SK-N-SH (cell line): ENCODE measurements at regions not wholly inside any gene's neighbourhood (a gene's known extent, or its start where the extent isn't known, plus 50 kb on each side); places are given as distances from the start of the nearest gene placed in this dataset.

Experiments used
- CTCF ChIA-PET: fragments of 300-600, 350-600 bp; formaldehyde crosslinking; extraction: SDS; loops from one replicate; lab custom pipeline; 2021; lab: Yijun Ruan, JAX
- POLR2A ChIA-PET: fragments of 350-600 bp; sonication (Branson Sonifier 250); formaldehyde crosslinking; extraction: SDS; loops from one replicate; lab custom pipeline; 2020; ENCODE audit warnings: antibody characterized with exemption, inconsistent platforms; lab: Yijun Ruan, JAX
- DNase-seq: peaks from one replicate; pipeline ENCODE4 v3.0.0; 2012
- H2AFZ ChIP-seq: fragments of 200-600 bp; sonication (generic); 2 replicates; pipeline ENCODE4 v1.8.1; 2016; ENCODE audit warnings: antibody characterized with exemption, mild to moderate bottlenecking, low read depth
- H3F3A ChIP-seq: fragments of 200-600 bp; sonication (generic); replicated peaks from 2 replicates; pipeline ENCODE3; 2016; ENCODE audit warnings: antibody characterized with exemption, mild to moderate bottlenecking; ENCODE audit not compliant: insufficient read depth
- H3K27ac ChIP-seq, 2 experiments: fragments of 200-500 bp in 1 of 2; fragments of 200-600 bp in 1 of 2; sonication (Bioruptor generic) in 1 of 2; sonication (generic), shearing (Covaris generic) in 1 of 2; 2 replicates each; pipeline versions ENCODE4 v1.5.1 to v1.6.1; 2014 to 2016; ENCODE audit warnings: low read depth in 2 of 2, inconsistent platforms in 1 of 2, low read length in 1 of 2, mild to moderate bottlenecking in 1 of 2, mixed read lengths in 1 of 2
- H3K27me3 ChIP-seq: fragments of 200-600 bp; sonication (generic), shearing (Covaris generic); 2 replicates; pipeline ENCODE4 v1.6.1; 2016; ENCODE audit warnings: mixed run types; ENCODE audit not compliant: insufficient read depth
- H3K36me3 ChIP-seq, 2 experiments: fragments of 200-500 bp in 1 of 2; fragments of 200-600 bp in 1 of 2; sonication (Bioruptor generic) in 1 of 2; sonication (generic) in 1 of 2; replicated peaks in 1 of 2; 2 replicates each; pipeline versions ENCODE3 to v1.5.1; 2014 to 2016; ENCODE audit warnings: low read length in 1 of 2, mild to moderate bottlenecking in 1 of 2; ENCODE audit not compliant: insufficient read depth in 2 of 2, control insufficient read depth in 1 of 2
- H3K4me1 ChIP-seq, 2 experiments: fragments of 200-500 bp in 1 of 2; fragments of 200-600 bp in 1 of 2; sonication (Bioruptor generic) in 1 of 2; sonication (generic), shearing (Covaris generic) in 1 of 2; 2 replicates each; pipeline versions ENCODE4 v1.5.1 to v1.6.1; 2014 to 2016; ENCODE audit warnings: low read depth in 1 of 2, low read length in 1 of 2, mixed run types in 1 of 2; ENCODE audit not compliant: insufficient read depth in 2 of 2, control insufficient read depth in 1 of 2
- H3K4me2 ChIP-seq: fragments of 200-600 bp; sonication (generic), shearing (Covaris generic); 2 replicates; pipeline ENCODE4 v1.6.1; 2017; ENCODE audit warnings: mixed run types
- H3K4me3 ChIP-seq, 2 experiments: fragments of 200-500 bp in 1 of 2; fragments of 200-600 bp in 1 of 2; sonication (Bioruptor generic) in 1 of 2; sonication (generic), shearing (Covaris generic) in 1 of 2; 2 replicates each; pipeline versions ENCODE4 v1.5.1 to v1.8.1; 2014 to 2016; ENCODE audit warnings: low read depth in 2 of 2, inconsistent platforms in 1 of 2, low read length in 1 of 2, mild to moderate bottlenecking in 1 of 2, mixed read lengths in 1 of 2, moderate library complexity in 1 of 2
- H3K79me2 ChIP-seq: fragments of 200-600 bp; sonication (generic); 2 replicates; pipeline ENCODE4 v1.8.1; 2017; ENCODE audit warnings: mild to moderate bottlenecking; ENCODE audit not compliant: insufficient read depth
- H3K9ac ChIP-seq: fragments of 200-600 bp; sonication (generic); 2 replicates; pipeline ENCODE4 v1.6.1; 2017; ENCODE audit warnings: mixed run types
- H3K9me2 ChIP-seq: fragments of 200-600 bp; sonication (generic); 2 replicates; pipeline ENCODE4 v1.6.1; 2017; ENCODE audit warnings: mixed run types
- H3K9me3 ChIP-seq: fragments of 200-600 bp; sonication (generic); 2 replicates; pipeline ENCODE4 v1.6.1; 2017; ENCODE audit warnings: mixed run types, mild to moderate bottlenecking, moderate library complexity
- H4K20me1 ChIP-seq: fragments of 200-600 bp; sonication (generic); 2 replicates; pipeline ENCODE4 v1.6.1; 2017; ENCODE audit warnings: mild to moderate bottlenecking, mixed run types; ENCODE audit not compliant: insufficient read depth
- MXI1 ChIP-seq: IDR thresholded peaks from 2 replicates; pipeline ENCODE4 v1.6.1; 2012; ENCODE audit warnings: mild to moderate bottlenecking, low read depth, low read length, improper control_type of control experiment
- NFIC ChIP-seq: IDR thresholded peaks from 2 replicates; pipeline ENCODE4 v1.4.0; 2012; ENCODE audit warnings: borderline replicate concordance
- RCOR1 ChIP-seq: fragments of 150-350 bp; IDR thresholded peaks from 2 replicates; pipeline ENCODE4 v1.6.1; 2017; ENCODE audit warnings: antibody characterized with exemption, low read length
- RXRA ChIP-seq: IDR thresholded peaks from 2 replicates; pipeline ENCODE4 v1.4.0; 2012; ENCODE audit warnings: low read depth, mild to moderate bottlenecking, borderline replicate concordance
- TAF1 ChIP-seq: IDR thresholded peaks from 2 replicates; pipeline ENCODE4 v1.6.1; 2012; ENCODE audit warnings: low read depth, mild to moderate bottlenecking, low read length, moderate library complexity, borderline replicate concordance
- TCF12 ChIP-seq: IDR thresholded peaks from 2 replicates; pipeline ENCODE4 v1.4.0; 2012
- TEAD4 ChIP-seq: IDR thresholded peaks from 2 replicates; pipeline ENCODE4 v1.4.0; 2012; ENCODE audit warnings: mild to moderate bottlenecking, borderline replicate concordance; ENCODE audit not compliant: insufficient read depth
- WGBS: methylation state at CpG from one replicate; pipeline ENCODE4 v1.1.6; 2017; ENCODE audit warnings: low lambda C conversion rate; 5-methylcytosine and 5-hydroxymethylcytosine counted together
- TF ChIP-seq, protein P1 (sequence below): fragments of 150-350 bp; IDR thresholded peaks from 2 replicates; pipeline ENCODE4 v1.6.1; 2016; ENCODE audit warnings: mild to moderate bottlenecking, low read depth, low read length
- TF ChIP-seq, protein P2 (sequence below): IDR thresholded peaks from 2 replicates; pipeline ENCODE4 v1.4.0; 2012; ENCODE audit warnings: low read depth, borderline replicate concordance
- TF ChIP-seq, protein P3 (sequence below): IDR thresholded peaks from 2 replicates; pipeline ENCODE4 v1.6.1; 2012; ENCODE audit warnings: mild to moderate bottlenecking, low read depth, low read length, moderate library complexity
- TF ChIP-seq, protein P4 (sequence below): IDR thresholded peaks from 2 replicates; pipeline ENCODE4 v1.4.0; 2012; ENCODE audit warnings: low read depth, borderline replicate concordance

DNA sequence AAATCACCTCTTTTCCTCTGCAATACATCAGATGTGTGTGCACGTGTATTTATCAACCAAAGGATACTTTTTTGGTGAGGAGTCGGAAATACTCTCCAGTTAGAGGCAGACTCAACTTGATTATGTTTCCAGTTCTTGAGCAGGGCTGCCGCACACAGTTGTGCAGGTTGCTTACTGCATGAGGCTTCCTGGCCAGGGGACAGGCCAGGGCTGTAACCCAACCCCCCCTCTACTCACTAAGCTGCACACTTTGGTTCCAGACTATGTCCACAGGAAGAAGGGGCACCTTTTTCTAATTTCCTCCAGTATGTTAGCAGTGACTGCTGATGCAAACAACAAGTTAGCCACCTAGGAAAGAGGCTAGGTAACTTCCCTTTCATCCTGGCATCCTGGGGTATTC lies 476.9 kb upstream of the TBL1XR1 start:
- no peak for DNase-seq
- Histone ChIP-seq H3K27ac (no peak overlapping the region), H2AFZ (no peak overlapping the region; the same call in 1 of the 2 replicates)
- TF ChIP-seq, protein P1, sequence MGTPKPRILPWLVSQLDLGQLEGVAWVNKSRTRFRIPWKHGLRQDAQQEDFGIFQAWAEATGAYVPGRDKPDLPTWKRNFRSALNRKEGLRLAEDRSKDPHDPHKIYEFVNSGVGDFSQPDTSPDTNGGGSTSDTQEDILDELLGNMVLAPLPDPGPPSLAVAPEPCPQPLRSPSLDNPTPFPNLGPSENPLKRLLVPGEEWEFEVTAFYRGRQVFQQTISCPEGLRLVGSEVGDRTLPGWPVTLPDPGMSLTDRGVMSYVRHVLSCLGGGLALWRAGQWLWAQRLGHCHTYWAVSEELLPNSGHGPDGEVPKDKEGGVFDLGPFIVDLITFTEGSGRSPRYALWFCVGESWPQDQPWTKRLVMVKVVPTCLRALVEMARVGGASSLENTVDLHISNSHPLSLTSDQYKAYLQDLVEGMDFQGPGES, result no peak
- TF ChIP-seq, protein P2, sequence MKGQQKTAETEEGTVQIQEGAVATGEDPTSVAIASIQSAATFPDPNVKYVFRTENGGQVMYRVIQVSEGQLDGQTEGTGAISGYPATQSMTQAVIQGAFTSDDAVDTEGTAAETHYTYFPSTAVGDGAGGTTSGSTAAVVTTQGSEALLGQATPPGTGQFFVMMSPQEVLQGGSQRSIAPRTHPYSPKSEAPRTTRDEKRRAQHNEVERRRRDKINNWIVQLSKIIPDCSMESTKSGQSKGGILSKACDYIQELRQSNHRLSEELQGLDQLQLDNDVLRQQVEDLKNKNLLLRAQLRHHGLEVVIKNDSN, result no peak
- TF ChIP-seq RXRA (no peak), TCF12 (no peak), NFIC (no peak), MXI1 (no peak)
- TF ChIP-seq, protein P3, sequence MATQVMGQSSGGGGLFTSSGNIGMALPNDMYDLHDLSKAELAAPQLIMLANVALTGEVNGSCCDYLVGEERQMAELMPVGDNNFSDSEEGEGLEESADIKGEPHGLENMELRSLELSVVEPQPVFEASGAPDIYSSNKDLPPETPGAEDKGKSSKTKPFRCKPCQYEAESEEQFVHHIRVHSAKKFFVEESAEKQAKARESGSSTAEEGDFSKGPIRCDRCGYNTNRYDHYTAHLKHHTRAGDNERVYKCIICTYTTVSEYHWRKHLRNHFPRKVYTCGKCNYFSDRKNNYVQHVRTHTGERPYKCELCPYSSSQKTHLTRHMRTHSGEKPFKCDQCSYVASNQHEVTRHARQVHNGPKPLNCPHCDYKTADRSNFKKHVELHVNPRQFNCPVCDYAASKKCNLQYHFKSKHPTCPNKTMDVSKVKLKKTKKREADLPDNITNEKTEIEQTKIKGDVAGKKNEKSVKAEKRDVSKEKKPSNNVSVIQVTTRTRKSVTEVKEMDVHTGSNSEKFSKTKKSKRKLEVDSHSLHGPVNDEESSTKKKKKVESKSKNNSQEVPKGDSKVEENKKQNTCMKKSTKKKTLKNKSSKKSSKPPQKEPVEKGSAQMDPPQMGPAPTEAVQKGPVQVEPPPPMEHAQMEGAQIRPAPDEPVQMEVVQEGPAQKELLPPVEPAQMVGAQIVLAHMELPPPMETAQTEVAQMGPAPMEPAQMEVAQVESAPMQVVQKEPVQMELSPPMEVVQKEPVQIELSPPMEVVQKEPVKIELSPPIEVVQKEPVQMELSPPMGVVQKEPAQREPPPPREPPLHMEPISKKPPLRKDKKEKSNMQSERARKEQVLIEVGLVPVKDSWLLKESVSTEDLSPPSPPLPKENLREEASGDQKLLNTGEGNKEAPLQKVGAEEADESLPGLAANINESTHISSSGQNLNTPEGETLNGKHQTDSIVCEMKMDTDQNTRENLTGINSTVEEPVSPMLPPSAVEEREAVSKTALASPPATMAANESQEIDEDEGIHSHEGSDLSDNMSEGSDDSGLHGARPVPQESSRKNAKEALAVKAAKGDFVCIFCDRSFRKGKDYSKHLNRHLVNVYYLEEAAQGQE, result no peak
- TF ChIP-seq, all 33 proteins: peak for 0
- no peaks in the 10 kb centered on the region for H3F3A ChIP-seq
- H3K9me2 ChIP-seq, result no peaks in the 10 kb centered on the region
- POLR2A ChIA-PET, result no interaction called here
- H3K27me3 ChIP-seq, result no peaks in the 10 kb centered on the region
- H3K9me3 ChIP-seq, result no peaks in the 10 kb centered on the region
- no peak overlapping the region for H3K9ac ChIP-seq
- WGBS, result 99% methylated on average over 3 of the region's 3 CpGs
- H3K4me3 ChIP-seq, result no peak overlapping the region
- CTCF ChIA-PET, result no interaction called here
- no peaks in the 10 kb centered on the region for H4K20me1 ChIP-seq
- H3K79me2 ChIP-seq, result no peaks in the 10 kb centered on the region
- H3K4me1 ChIP-seq, result peaks cover 0 to 11% of the 10 kb centered on the region in 2 experiments; a peak in 3 of 4 replicates
- H3K4me2 ChIP-seq, result no peak overlapping the region
- H3K36me3 ChIP-seq, result no peaks in the 10 kb centered on the region

DNA sequence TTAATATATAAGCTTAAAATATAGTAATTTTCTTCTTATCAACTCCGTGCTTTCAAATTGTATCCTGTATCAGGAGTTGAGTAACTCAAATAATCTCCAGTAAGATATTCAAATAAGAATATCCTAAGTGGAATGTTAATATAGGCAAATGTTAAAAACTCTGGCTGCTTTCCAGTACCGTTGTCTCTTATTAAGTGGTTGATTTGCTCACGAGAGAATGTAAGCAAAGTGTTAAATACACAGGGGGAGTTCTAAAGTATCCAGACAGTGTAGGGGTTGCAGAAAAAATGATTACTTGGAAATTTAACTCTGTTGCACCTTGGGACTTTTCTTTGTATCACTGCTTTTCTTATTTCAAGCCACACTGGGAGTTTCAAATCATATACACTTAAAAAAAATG lies 478.9 kb upstream of the TBL1XR1 start:
- no peak overlapping the region for H3K9ac ChIP-seq
- no peak overlapping the region for H3K4me3 ChIP-seq
- peaks cover 11 to 23% of the 10 kb centered on the region in 2 experiments; a peak in 3 of 4 replicates for H3K4me1 ChIP-seq
- no peaks in the 10 kb centered on the region for H4K20me1 ChIP-seq
- no peaks in the 10 kb centered on the region for H3K9me3 ChIP-seq
- H3K36me3 ChIP-seq, result no peaks in the 10 kb centered on the region
- TF ChIP-seq NFIC, result no peak
- TF ChIP-seq, protein P4, sequence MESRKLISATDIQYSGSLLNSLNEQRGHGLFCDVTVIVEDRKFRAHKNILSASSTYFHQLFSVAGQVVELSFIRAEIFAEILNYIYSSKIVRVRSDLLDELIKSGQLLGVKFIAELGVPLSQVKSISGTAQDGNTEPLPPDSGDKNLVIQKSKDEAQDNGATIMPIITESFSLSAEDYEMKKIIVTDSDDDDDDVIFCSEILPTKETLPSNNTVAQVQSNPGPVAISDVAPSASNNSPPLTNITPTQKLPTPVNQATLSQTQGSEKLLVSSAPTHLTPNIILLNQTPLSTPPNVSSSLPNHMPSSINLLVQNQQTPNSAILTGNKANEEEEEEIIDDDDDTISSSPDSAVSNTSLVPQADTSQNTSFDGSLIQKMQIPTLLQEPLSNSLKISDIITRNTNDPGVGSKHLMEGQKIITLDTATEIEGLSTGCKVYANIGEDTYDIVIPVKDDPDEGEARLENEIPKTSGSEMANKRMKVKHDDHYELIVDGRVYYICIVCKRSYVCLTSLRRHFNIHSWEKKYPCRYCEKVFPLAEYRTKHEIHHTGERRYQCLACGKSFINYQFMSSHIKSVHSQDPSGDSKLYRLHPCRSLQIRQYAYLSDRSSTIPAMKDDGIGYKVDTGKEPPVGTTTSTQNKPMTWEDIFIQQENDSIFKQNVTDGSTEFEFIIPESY, result no peak
- no peak for TF ChIP-seq TAF1
- TF ChIP-seq TEAD4, result no peak
- TF ChIP-seq RCOR1, result no peak
- H3K27ac ChIP-seq, result no peak overlapping the region
- no peak overlapping the region for H3K4me2 ChIP-seq
- no peak overlapping the region for H2AFZ ChIP-seq
- H3K79me2 ChIP-seq, result no peaks in the 10 kb centered on the region
- ChIA-PET POLR2A (no interaction called here), CTCF (no interaction called here)
- peaks cover 11% of the 10 kb centered on the region for H3F3A ChIP-seq
- no peaks in the 10 kb centered on the region for H3K27me3 ChIP-seq
- WGBS, result 76% methylated on average over 3 of the region's 3 CpGs
- DNase-seq, result no peak
- no peaks in the 10 kb centered on the region for H3K9me2 ChIP-seq
